ENCODE measurements at regions not wholly inside any gene's neighbourhood (a gene's known extent, or its start where the extent isn't known, plus 50 kb on each side); places are given as distances from the start of the nearest gene placed in this dataset.

- TF ChIP-seq POLR2AphosphoS5 (IDR thresholded peaks at IDR 0.05; ENCODE audit: low read depth, low read length) (no peak), REST (IDR thresholded peaks at IDR 0.05; ENCODE audit: insufficient read depth in 1 of 2, low read depth in 2 of 2, low read length in 1 of 2) (no peak), CTCF (IDR thresholded peaks at IDR 0.05) (no peak), SIN3A (IDR thresholded peaks at IDR 0.05; ENCODE audit: borderline replicate concordance, insufficient read depth, low read depth, low read length) (no peak)
Observed at GRCh38 chr7:94829987-94830386, 77.4 kb upstream of the PPP1R9A start.
